OCI-LY3 (cell line): ENCODE measurements at regions not wholly inside any gene's neighbourhood (a gene's known extent, or its start where the extent isn't known, plus 50 kb on each side); places are given as distances from the start of the nearest gene placed in this dataset.

ENCODE experiments used
- H2AFZ ChIP-seq: fragments of 200-600, 300-600 bp; shearing (Covaris generic); 2 replicates; pipeline ENCODE4 v1.6.0; 2014; ENCODE audit warnings: antibody characterized with exemption, low read depth, low read length
- H3K27ac ChIP-seq: fragments of 200-600, 300-600 bp; sonication (generic); 2 replicates; pipeline ENCODE4 v1.5.1; 2014; ENCODE audit warnings: mild to moderate bottlenecking, low read length, moderate library complexity, mixed read lengths
- H3K27me3 ChIP-seq: fragments of 200-600, 300-600 bp; sonication (generic); 2 replicates; pipeline ENCODE4 v1.6.1; 2014; ENCODE audit warnings: low read depth, low read length, mixed read lengths
- H3K36me3 ChIP-seq: fragments of 200-600, 300-600 bp; sonication (generic); replicated peaks from 2 replicates; pipeline ENCODE3; 2014; ENCODE audit warnings: low read depth, low read length, mixed read lengths
- H3K4me1 ChIP-seq: fragments of 300-600, 200-600 bp; sonication (generic); 2 replicates; pipeline ENCODE4 v1.6.1; 2014; ENCODE audit warnings: low read length, mixed read lengths
- H3K4me2 ChIP-seq: fragments of 200-600, 300-600 bp; sonication (generic); 2 replicates; pipeline ENCODE4 v1.6.1; 2014; ENCODE audit warnings: low read length, mixed read lengths
- H3K4me3 ChIP-seq: fragments of 300-600, 200-600 bp; sonication (generic); 2 replicates; pipeline ENCODE4 v1.5.1; 2014; ENCODE audit warnings: antibody characterized with exemption, mild to moderate bottlenecking, low read length, moderate library complexity
- H3K79me2 ChIP-seq: fragments of 300-600, 200-600 bp; shearing (Covaris generic); 2 replicates; pipeline ENCODE4 v1.6.1; 2014; ENCODE audit warnings: mild to moderate bottlenecking, low read length, mixed read lengths
- H3K9ac ChIP-seq: fragments of 300-600, 200-600 bp; shearing (Covaris generic); 2 replicates; pipeline ENCODE4 v1.6.0; 2014; ENCODE audit warnings: mild to moderate bottlenecking, low read length, moderate library complexity
- H3K9me3 ChIP-seq: fragments of 200-600, 300-600 bp; shearing (Covaris generic); 2 replicates; pipeline ENCODE4 v1.6.1; 2014; ENCODE audit warnings: low read length, mixed read lengths; ENCODE audit not compliant: insufficient read depth
- H4K20me1 ChIP-seq: fragments of 200-600, 300-600 bp; sonication (generic); 2 replicates; pipeline ENCODE4 v1.6.1; 2016; ENCODE audit warnings: low read length, mixed read lengths; ENCODE audit not compliant: insufficient read depth
- CTCF ChIP-seq: fragments of 200-600, 300-600 bp; sonication (generic); IDR thresholded peaks from 2 replicates; pipeline ENCODE4 v1.5.1; 2014; ENCODE audit warnings: antibody characterized with exemption, low read length, low read depth
- EZH2phosphoT487 ChIP-seq: fragments of 200-600 bp; shearing (Covaris generic); IDR thresholded peaks from 2 replicates; pipeline ENCODE4 v1.6.1; 2018; ENCODE audit warnings: antibody characterized with exemption, mixed run types, low read depth

- Histone ChIP-seq H4K20me1 (no peaks in the 10 kb centered on the region), H3K4me2 (no peak overlapping the region)
Measured at GRCh38 chr4:24093446-24093845, 203.6 kb upstream of the PPARGC1A start.

GRCh38 chr4:24091639-24092233 is 201.9 kb upstream of the PPARGC1A start:
- no peak overlapping the region for H3K9ac ChIP-seq
- H3K4me1 ChIP-seq, result no peaks in the 10 kb centered on the region
- H3K79me2 ChIP-seq, result no peaks in the 10 kb centered on the region
- no peaks in the 10 kb centered on the region for H3K9me3 ChIP-seq
- no peaks in the 10 kb centered on the region for H3K27me3 ChIP-seq
- no peak overlapping the region for H2AFZ ChIP-seq
- H3K27ac ChIP-seq, result no peak overlapping the region
- H3K4me2 ChIP-seq, result no peak overlapping the region
- H4K20me1 ChIP-seq, result no peaks in the 10 kb centered on the region
- no peak overlapping the region for H3K4me3 ChIP-seq
- no peak for TF ChIP-seq EZH2phosphoT487
- TF ChIP-seq CTCF, result no peak
- no peaks in the 10 kb centered on the region for H3K36me3 ChIP-seq

More at GRCh38 chr4:24093446-24093845, 203.6 kb upstream of the PPARGC1A start:
- Histone ChIP-seq H3K27me3 (no peaks in the 10 kb centered on the region), H3K27ac (no peak overlapping the region), H3K4me1 (no peaks in the 10 kb centered on the region), H2AFZ (no peak overlapping the region), H3K79me2 (no peaks in the 10 kb centered on the region), H3K9ac (no peak overlapping the region), H3K36me3 (no peaks in the 10 kb centered on the region), H3K4me3 (no peak overlapping the region), H3K9me3 (no peaks in the 10 kb centered on the region)
- TF ChIP-seq EZH2phosphoT487 (no peak), CTCF (no peak)

GRCh38 chr4:24089851-24090534 is 200.1 kb upstream of the PPARGC1A start:
- Histone ChIP-seq H3K79me2 (no peaks in the 10 kb centered on the region), H3K4me1 (no peaks in the 10 kb centered on the region), H3K27me3 (no peaks in the 10 kb centered on the region), H3K27ac (no peak overlapping the region), H3K4me2 (no peak overlapping the region), H2AFZ (no peak overlapping the region), H3K9me3 (no peaks in the 10 kb centered on the region), H3K4me3 (no peak overlapping the region), H4K20me1 (no peaks in the 10 kb centered on the region), H3K36me3 (no peaks in the 10 kb centered on the region), H3K9ac (no peak overlapping the region)
- TF ChIP-seq EZH2phosphoT487, result no peak

GRCh38 chr4:24080871-24081270 is 191.0 kb upstream of the PPARGC1A start:
- H3K4me1 ChIP-seq, result no peaks in the 10 kb centered on the region
- no peak overlapping the region for H3K4me2 ChIP-seq
- no peak overlapping the region for H3K4me3 ChIP-seq
- no peak for TF ChIP-seq EZH2phosphoT487
- no peak for TF ChIP-seq CTCF
- no peak overlapping the region for H3K27ac ChIP-seq
- H3K9me3 ChIP-seq, result no peaks in the 10 kb centered on the region
- no peak overlapping the region for H2AFZ ChIP-seq
- H4K20me1 ChIP-seq, result no peaks in the 10 kb centered on the region
- H3K36me3 ChIP-seq, result no peaks in the 10 kb centered on the region
- H3K27me3 ChIP-seq, result no peaks in the 10 kb centered on the region
- no peaks in the 10 kb centered on the region for H3K79me2 ChIP-seq
- H3K9ac ChIP-seq, result no peak overlapping the region
